Smooth muscle cell of the brain vasculature (primary cell): ENCODE measurements at regions not wholly inside any gene's neighbourhood (a gene's known extent, or its start where the extent isn't known, plus 50 kb on each side); places are given as distances from the start of the nearest gene placed in this dataset.

Source experiments
- DNase-seq: peaks from one replicate; pipeline ENCODE4 v3.0.0-alpha.2; 2012; ENCODE audit warnings: low read depth, low spot score

DNA sequence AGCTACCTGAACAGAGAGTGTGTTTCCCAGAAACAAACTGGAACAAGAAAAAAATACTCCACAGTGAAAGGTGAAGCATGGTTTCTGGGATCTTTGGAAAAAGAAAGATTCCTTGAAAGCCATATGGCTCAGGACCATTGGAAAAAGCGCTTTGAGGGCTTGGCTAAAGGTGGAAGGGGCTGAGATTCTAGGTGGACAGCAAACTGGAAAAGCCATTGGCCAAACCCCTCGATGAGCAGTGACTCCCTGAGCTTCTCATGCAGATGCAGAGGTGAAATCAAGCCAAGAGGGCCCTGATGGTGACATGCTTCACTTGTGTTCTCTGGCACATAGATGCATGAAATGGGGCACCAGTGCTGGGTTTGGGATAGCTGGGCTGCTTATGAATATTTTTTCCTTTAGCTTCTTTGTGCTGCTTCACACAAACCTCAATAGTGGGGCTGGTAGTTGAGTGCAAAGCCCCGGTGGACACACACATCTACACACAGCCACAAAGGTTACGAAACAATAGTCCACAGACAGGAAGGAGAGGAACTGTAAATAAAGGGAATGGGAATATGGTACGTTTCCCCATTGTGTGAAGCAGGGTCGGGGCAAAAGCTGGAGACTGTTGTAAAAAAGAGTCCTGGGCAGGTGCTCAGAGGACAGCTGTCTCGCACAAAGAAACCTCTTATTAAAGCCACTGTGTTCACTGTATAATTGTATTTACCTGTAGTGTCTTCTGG is 117.8 kb downstream of the FOXA2 start:
- no peak for DNase-seq

DNA sequence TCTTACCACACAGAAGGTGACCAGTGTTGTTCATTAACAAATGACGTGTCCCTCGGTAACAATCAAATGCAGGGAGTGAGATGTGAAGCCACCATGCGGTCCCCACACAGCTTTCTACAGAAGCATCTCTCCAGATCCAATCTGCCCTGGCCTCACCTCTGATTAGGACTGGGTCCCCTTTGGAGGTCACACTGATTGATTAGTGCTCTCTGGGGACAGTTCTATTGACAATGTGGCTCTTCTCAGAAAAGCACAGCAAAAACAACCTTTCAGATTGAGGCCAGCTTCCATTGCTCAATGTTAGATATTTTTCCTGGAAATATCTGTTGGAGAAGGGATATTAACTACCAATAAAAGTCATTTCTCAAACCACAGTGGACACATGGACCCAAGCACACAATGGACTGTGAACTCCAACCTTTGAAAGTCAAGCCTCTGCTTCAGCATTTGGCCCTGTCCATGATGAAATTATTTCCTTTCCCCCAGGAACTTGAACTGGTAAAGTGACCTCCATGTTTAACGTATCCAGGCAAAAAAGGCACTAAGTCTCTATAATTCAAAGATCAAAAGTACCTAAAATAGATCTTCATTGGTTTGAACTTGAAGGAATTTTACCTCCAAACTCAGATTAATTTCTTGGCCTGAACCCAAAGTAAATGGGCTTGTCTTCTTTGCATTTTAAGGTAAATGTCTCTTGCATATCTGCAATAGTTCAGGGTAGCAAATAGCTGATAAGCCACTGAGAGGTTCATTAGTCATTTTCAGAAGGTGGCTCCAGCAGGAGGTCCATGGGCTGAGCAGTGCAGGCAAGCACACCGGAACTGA is 118.5 kb downstream of the FOXA2 start:
- DNase-seq = no peak

DNA sequence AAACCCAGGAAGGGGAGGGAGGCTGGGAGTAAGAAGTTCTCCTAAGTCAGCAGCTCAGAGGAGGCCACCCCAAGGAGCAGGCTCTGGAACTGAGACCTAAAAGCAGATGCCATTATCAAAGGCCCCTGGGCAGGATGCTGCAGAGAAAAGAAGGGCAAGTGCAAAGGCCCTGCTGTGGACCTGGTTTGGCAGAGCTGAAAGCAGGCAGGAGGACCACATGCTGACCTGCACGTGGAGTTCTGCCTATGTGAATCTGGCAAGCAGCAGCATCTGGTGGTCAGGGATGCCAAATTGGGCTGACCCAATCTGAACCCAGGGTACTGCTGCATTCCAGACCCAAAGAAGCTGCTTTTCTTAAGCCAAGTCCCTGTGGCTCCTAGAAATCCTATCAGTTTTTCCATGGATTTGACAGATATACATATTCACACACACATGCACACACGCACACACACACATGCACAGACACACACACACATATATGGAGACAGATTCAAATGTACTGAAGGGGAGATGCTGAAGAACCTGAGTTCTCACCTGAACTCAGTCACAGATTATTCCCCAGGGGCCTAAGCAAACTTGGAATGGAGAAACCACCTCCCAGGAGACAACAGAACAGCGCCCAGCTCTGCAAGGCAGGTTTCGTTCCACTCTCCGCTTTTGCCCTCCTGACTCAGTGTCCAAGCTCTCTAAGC is 119.9 kb downstream of the FOXA2 start:
- no peak for DNase-seq

DNA sequence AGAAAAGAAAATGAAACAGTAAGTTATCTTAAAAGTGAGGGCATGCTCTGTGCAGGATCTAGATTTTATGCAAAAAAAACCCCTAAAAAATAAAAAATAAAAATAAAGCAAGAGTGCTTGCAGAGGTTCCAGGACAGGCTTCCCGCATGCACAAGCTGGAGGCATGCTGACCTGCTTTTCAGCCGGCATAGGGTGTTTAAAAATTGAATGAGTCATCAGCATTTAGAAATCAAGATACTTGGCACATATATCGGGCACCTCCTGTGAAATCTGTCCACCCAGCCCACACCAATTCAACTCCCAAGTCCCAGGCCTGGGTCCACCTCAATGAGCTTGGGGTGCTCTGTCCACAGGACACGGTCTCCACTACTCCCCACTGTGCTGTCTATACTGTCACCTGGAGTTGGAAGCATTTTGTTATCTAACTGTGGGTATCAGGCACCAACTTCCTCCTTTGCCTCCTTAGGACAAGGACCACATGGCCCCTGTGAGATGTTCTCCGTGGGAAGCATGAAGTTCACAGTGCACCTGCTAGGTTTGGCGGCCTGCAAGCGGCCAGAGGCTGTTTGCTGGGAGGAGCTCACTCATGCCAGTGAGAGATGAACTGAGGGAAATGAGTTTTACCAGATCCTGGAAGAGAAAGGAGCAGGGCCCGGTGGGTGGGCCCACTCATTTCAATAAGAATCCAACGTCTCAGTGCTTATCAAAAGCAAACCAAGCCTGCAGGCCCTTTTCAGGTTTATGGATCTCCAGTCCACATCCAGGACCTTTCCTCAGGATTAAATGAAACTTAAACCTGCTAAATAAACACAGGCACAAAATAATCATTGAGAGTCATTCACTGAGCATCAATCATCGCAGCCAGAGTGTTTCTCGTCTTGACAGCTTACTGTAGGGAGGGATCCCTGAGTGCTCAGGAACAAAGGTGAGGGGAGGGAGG is 121.1 kb downstream of the FOXA2 start:
- DNase-seq = no peak

DNA sequence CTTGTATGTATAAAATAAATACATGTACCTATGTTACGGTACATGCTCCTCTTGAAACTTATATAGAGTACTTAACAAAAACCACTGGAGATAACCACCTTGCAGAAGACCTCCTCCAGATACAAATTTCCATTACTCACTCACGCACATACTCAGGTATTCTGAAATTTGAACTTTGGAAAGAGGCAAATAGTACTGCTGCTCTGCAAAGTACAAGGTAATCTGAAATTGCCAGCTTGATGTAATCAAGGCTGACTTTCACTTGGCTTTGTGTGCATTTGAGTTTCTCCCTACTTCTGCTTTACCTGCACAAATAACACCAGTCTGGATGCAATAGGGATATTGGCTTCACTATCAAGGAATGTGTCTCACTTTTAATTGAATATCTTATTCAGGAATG is 123.6 kb downstream of the FOXA2 start:
- no peak for DNase-seq

DNA sequence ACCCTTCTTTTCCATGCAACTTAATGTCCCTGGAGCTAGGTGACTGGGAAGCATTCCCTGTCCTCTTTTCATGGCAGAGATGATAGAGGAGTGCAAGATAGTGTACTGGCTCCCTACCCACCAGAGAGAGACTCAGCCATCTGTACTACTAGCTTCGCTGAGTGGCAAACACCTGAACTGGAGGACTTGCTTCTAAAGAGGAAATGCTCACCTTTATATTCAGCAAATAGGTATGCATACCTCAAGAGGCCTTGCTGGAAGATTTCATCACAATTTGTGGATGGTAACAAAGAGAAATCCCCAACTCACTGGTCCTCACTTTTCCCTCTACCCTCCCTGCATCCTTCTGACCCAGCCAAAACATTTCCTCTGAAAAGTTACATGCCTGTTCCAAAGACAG is 124.1 kb downstream of the FOXA2 start:
- DNase-seq = no peak

DNA sequence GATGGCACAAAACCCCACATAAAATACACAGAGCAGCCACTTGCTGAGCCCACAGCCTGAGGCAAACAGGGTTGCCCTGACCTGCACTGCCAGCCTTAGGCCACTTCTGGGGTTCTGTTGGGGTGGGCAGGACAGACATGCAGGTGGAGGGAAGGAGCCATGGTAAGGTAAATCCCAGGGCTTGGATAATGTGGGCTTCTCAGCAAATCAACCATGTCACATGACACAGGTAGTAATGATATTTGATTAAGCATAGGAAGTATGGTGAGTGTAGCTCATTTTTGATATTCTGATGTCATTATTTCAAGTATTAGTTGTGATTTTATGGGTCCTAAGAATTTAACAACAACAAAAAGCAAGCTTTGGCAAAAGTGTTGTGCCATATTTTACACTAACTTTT is 124.6 kb downstream of the FOXA2 start:
- no peak for DNase-seq

DNA sequence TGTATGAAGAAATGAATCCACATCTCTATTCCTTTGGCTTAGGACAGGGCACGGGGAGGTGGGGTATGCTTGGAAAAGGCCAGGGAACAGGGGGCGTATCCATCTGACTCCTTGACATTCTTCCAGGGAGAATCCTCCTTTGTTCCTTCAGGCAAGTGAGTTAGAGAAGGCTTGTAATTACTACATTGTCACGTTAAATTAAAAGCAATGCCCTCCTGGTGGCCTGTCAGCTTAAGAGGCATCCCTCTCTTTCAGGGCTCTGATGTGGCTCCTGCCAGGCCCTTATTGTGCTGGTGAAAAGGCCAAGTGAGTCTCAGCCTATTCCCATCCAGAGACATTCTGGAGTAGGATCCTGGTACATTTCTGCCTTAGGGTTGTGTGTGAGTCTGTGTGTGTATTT is 128.3 kb downstream of the FOXA2 start:
- DNase-seq = no peak

DNA sequence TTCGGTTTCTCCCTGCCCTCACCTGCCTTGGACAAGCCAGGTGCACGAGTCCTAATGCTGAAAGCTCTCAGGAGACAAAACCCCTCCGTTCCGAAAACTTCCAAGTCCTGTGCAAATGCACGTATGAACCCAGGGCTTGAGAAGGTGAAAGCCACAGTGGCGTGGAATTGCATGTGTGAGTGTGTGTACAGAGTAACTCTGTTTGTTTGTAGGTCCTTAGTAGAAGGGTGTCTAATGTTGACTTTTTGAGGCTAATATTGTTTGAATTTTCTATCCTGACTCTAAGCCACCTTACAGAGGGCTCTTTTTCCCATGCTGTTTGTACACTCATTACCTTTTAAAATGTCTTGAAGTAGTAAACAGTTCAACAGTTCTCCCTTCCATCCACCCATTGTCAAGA is 129.1 kb downstream of the FOXA2 start:
- DNase-seq = no peak

DNA sequence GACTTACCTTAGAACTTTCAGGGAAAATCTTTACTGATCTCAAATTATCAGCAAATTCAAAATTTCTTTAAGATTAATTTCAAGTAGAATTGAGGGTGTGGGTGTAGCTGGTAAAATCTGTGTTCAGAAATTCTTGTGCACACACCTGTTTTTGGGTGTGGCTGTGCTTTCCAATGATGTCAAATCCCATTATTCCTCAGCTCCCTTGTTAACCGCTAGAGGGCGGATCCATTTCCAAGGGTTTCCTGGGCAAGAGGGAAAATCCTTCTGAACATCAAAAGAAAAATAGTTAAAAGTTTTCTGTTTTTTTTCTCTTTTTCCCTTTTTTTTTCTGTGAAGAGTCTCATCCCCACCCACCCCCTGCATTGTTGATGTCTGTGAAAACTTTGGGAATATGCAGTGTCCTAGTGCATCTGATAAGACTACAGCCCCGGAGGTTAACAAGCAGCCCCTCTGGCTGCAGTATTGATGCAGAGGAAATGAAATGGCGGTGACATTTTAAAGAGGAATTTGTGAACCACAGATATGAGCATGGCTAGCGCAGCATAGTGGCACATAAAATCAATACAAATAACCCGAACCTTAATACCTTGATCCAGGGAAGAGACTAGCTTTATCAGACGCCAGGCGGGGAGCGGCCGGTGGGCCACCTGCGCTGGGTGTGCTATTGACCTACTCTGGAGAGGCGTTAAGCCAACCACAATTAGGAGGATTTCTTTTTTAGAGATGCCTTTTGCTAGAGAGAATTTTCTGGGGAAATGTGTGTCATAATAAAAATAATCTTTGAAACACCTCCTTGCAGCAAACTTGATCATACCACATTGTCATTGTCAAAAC is 130.9 kb downstream of the FOXA2 start:
- no peak for DNase-seq

DNA sequence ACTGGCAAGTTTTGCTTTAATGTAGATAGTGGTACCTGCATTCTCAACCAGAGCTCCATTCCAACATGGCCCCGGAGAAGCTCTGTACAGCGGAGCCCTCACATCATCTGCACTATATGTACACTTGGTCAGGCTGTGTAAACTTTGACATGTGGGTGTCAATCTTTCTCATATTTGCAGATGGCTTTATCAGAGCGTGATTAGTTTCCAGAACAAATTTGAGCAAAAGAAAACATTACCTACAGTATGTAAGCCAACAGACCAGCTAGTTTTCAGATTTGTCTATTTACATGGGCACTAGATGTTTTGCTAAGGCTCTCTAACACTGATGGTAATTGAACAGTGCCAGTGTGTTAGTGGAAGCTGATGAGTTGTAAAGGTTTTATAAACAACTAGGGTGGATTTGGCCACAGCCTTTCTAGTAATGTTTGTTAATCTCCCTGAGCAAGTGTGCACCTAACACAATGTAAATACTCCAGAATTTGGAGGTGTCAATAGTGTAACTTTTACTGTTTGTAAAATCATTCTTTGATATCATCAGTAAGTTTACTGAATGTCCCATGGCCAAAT is 131.8 kb downstream of the FOXA2 start:
- no peak for DNase-seq

DNA sequence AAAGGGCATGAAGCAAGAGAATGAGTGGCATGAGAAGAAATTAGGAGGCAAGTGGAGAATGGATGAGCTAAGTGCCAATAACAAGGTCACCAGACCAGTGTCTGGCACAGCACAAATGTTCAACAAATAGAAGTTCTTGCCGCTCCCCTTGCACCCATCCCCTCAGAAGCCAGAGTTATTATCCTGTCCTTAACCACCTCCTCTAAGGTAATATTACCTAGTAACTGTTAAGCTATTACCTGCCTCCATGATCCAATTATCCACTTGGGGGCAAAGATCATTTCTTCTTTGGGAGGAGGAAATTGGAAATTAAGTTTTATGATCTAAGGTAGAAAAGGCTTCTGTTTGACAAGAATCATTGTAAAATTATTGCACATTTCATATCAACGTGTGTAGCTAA is 133.8 kb downstream of the FOXA2 start:
- no peak for DNase-seq

DNA sequence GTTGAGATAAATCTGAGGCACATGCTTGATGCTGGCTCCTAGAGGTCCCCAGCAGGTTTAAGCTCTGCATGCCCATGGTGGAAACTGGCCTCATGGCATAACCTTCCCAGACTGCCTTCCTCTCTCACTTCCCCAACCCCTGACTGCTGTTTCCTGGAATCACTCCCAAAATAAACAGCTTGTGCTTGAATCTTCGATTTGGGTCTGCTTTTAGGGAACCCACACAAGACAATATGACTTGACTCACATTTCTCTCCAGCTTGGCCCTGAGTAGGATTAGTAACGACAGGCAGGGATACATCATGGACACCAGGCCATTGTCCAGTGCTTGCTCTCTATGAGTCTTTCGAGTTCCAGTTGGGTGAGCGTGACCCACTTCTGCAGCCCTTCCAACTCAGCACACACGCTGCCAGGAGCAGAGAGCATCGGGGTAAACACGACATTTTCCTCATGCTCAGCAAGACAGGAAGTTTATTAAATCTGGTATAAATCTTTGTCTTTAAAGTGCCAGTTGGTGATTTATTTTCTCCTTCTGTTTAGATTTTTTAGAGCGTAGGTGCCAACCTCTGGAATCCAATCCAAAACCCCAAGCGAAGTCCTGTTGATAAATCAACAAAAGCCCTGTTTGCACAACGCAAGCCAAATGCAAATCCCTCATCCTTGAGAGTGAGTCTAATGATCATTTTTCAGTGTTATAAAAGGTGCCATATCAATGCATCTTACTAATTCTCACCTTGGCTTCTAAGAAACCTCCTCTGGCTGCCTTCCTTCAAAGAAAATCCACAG is 135.0 kb downstream of the FOXA2 start:
- DNase-seq = no peak

DNA sequence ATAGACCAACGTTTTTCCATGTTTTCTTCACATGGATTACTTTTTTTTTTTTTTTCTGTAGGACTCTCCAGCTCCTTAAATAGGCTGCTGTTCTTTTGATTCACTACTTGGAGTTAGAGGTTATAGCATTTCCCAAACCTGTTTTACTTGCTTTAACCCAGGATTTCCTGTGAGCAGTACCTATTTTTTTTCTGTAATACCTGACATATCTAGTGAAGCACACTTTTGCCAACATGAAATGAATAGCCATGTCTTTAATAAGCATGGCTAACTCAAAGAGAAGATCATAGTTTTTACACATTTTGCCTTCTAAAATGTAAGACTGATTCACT is 137.0 kb downstream of the FOXA2 start:
- no peak for DNase-seq

DNA sequence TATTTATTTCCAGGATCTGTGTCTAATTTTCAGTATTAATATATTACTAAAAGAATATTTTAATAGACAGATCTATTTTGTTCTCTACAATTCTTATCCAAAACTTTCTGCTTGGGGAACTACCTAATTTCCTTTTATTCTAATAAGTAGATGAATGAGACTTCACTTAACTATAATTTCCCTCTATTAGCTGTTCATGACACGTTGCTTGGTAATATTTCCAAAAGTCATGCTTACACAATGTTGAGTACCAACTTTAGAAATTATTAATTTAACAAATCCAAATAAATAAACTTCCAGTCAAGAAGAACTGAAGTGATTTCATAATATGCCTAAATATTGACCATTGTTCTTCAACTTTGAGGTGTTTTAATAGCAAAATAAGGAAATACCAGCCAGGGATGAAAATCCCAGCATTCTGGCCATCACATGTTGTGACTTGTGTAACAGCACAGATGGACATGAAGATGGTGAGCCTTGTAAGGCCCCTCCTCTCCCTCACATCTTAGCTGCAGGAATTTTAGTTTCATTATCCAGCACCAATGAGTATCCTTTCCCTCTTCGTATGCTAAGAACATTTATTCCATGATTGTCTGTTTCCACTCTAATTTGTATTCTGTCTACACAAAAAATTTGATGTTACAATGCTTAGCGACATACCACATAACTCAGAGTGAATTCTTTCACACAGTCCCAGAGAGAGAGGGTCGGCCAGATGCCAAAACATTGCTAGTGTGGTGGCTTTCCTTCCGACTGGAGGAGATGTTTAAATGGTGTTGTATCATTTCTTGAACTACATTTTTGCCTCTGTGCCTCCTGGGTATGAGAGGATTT is 137.5 kb downstream of the FOXA2 start:
- no peak for DNase-seq

DNA sequence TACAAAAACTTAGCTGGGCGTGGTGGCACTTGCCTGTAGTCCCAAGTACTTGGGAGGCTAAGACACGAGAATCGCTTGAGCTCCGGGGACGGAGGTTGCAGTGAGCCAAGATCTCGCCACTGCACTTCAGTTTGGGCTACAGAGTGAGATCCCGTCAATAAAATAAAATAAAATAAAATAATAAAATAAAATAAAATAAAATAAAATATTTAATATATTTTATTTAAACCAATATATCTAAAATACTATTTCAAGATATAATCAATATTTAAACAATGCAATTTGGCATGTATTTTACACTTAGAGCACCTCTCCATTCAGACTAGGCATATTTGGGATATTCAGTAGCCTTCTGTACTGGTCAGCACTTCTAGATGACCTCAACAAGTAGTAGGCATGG is 142.1 kb downstream of the FOXA2 start:
- no peak for DNase-seq

DNA sequence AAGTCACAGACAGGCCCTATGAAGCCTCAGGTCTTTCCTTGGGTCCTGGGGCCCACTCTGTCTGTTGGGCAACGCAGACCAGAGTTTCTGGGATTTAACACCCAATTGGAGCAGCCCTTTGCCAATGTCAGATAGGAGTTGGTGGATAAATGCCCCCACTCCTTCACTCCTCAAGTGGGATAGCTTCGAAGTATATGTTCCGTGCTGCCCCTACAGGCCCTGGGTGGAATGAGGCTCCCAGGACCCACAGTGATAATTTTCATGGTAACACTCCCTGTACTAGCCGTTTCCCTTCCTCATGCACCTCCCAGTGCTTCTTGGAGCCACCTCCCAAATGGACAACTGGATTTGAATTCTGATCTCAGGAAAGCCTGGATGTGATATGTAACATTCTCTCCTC is 145.4 kb downstream of the FOXA2 start:
- no peak for DNase-seq

DNA sequence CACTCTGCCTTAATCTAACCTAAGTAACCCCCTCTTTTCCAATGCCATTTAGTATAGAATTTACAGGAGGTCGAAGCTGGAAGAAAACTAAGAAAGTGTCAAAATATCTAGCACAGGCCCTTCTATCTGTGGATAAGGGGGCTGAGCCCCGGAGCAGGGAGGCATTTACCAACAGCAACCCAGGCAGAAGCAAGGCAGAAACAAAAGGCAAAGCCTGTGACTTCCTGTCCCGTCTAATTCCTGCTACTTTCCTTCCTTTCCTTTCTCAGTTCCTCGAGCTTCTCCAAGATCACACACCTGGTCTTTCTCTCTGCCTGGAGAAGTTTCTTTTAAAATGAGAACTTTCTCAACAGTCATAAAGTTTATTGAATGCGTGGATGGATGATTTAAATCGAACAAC is 146.0 kb downstream of the FOXA2 start:
- no peak for DNase-seq

DNA sequence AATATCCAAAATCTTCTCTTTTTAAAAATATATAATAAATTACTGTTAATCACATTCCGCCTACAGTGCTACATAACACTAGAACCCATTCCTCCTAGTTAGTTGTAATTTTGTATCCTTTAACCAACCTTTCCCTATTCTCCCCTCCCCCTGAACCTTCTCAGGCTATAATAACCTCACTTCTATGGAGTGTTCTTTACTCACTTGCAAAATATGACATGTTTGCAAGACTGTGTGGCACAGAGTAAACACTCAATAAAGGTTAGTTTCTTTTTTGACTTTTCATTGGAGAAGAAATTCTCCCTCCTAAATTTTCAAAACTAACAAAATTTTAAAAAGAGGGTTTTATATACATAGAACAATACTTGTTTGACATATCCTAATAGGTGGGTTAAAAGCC is 147.0 kb downstream of the FOXA2 start:
- DNase-seq = no peak
